ENCODE measurements at regions not wholly inside any gene's neighbourhood (a gene's known extent, or its start where the extent isn't known, plus 50 kb on each side); places are given as distances from the start of the nearest gene placed in this dataset.

- Histone ChIP-seq H2BK120ac (ENCODE audit: insufficient read depth, low read length, poor library complexity) (no peak overlapping the region), H3K79me2 (ENCODE audit: control insufficient read depth, insufficient read depth, low read length, poor library complexity) (no peaks in the 10 kb centered on the region), H3K79me1 (ENCODE audit: low read length) (no peaks in the 10 kb centered on the region), H4K91ac (ENCODE audit: low read depth, low read length) (no peak overlapping the region), H3K9ac (ENCODE audit: low read length) (no peak overlapping the region), H3K4me2 (ENCODE audit: low read length) (no peak overlapping the region), H3K27me3 (ENCODE audit: insufficient read depth, low read length) (no peaks in the 10 kb centered on the region), H3K9me3 (ENCODE audit: insufficient read depth, low read depth, low read length) (no peaks in the 10 kb centered on the region), H3K18ac (ENCODE audit: low read length) (no peak overlapping the region), H3K4me3 (ENCODE audit: low read depth, low read length) (no peak overlapping the region), H3K14ac (ENCODE audit: low read length) (no peak overlapping the region), H3K36me3 (ENCODE audit: control insufficient read depth in 1 of 2, insufficient read depth in 2 of 2, low read length in 2 of 2) (no peaks in the 10 kb centered on the region), H4K8ac (ENCODE audit: low read depth, low read length) (no peak overlapping the region), H3K27ac (ENCODE audit: low read depth, low read length) (no peak overlapping the region), H4K12ac (ENCODE audit: low read depth, low read length) (peak overlapping the region; percentile 36), H2AK5ac (ENCODE audit: low read length) (no peak overlapping the region), H2BK5ac (ENCODE audit: low read depth, low read length, poor library complexity) (no peak overlapping the region), H3K23ac (ENCODE audit: low read length) (no peak overlapping the region), H2AFZ (ENCODE audit: insufficient read depth, low read length, poor library complexity) (no peak overlapping the region), H2BK12ac (ENCODE audit: low read length) (no peak overlapping the region), H3K4ac (ENCODE audit: low read depth, low read length) (no peak overlapping the region), H3K4me1 (ENCODE audit: control insufficient read depth in 1 of 2, insufficient read depth in 2 of 2, low read length in 2 of 2) (peaks cover 3 to 6% of the 10 kb centered on the region in 2 experiments)
- no peak for DNase-seq
- no CpG with 5 or more reads among the region's 5 CpGs for WGBS (ENCODE audit: extremely low coverage, insufficient coverage, insufficient read length)
Observed at GRCh38 chr12:67057072-67057471, 212.1 kb upstream of the CAND1 start.

- H3K4me1 ChIP-seq (ENCODE audit: control insufficient read depth in 1 of 2, insufficient read depth in 2 of 2, low read length in 2 of 2), result peaks cover 0 to 3% of the 10 kb centered on the region in 2 experiments
- no peak overlapping the region for H2BK12ac ChIP-seq (ENCODE audit: low read length)
- no peak overlapping the region for H2AK5ac ChIP-seq (ENCODE audit: low read length)
- no peaks in the 10 kb centered on the region for H3K79me2 ChIP-seq (ENCODE audit: control insufficient read depth, insufficient read depth, low read length, poor library complexity)
- no peaks in the 10 kb centered on the region for H3K27me3 ChIP-seq (ENCODE audit: insufficient read depth, low read length)
- no peaks in the 10 kb centered on the region for H3K79me1 ChIP-seq (ENCODE audit: low read length)
- no peak overlapping the region for H4K91ac ChIP-seq (ENCODE audit: low read depth, low read length)
- no peak overlapping the region for H3K4me3 ChIP-seq (ENCODE audit: low read depth, low read length)
- H3K4ac ChIP-seq (ENCODE audit: low read depth, low read length), result peak overlapping the region; percentile 47
- no peak overlapping the region for H2BK120ac ChIP-seq (ENCODE audit: insufficient read depth, low read length, poor library complexity)
- no peak overlapping the region for H2AFZ ChIP-seq (ENCODE audit: insufficient read depth, low read length, poor library complexity)
- H2BK5ac ChIP-seq (ENCODE audit: low read depth, low read length, poor library complexity), result no peak overlapping the region
- no peak overlapping the region for H3K4me2 ChIP-seq (ENCODE audit: low read length)
- no peak overlapping the region for H4K12ac ChIP-seq (ENCODE audit: low read depth, low read length)
- H3K9me3 ChIP-seq (ENCODE audit: insufficient read depth, low read depth, low read length), result no peaks in the 10 kb centered on the region
- H3K18ac ChIP-seq (ENCODE audit: low read length), result no peak overlapping the region
- no peak overlapping the region for H4K8ac ChIP-seq (ENCODE audit: low read depth, low read length)
- H3K14ac ChIP-seq (ENCODE audit: low read length), result no peak overlapping the region
- DNase-seq, result peak; percentile 52 to 76
- no CpG with 5 or more reads among the region's 2 CpGs for WGBS (ENCODE audit: extremely low coverage, insufficient coverage, insufficient read length)
- no peaks in the 10 kb centered on the region for H3K36me3 ChIP-seq (ENCODE audit: control insufficient read depth in 1 of 2, insufficient read depth in 2 of 2, low read length in 2 of 2)
- no peak overlapping the region for H3K27ac ChIP-seq (ENCODE audit: low read depth, low read length)
- H3K9ac ChIP-seq (ENCODE audit: low read length), result no peak overlapping the region
- no peak overlapping the region for H3K23ac ChIP-seq (ENCODE audit: low read length)
Observed at GRCh38 chr12:67062193-67062592, 207.0 kb upstream of the CAND1 start.

GRCh38 chr12:67067453-67068203, 201.5 kb upstream of the CAND1 start:
- peak overlapping the region; percentile 63 for H3K18ac ChIP-seq (ENCODE audit: low read length)
- no peaks in the 10 kb centered on the region for H3K9me3 ChIP-seq (ENCODE audit: insufficient read depth, low read depth, low read length)
- no peak overlapping the region for H4K91ac ChIP-seq (ENCODE audit: low read depth, low read length)
- no peaks in the 10 kb centered on the region for H3K36me3 ChIP-seq (ENCODE audit: control insufficient read depth in 1 of 2, insufficient read depth in 2 of 2, low read length in 2 of 2)
- no CpG with 5 or more reads among the region's 12 CpGs for WGBS (ENCODE audit: extremely low coverage, insufficient coverage, insufficient read length)
- no peak overlapping the region for H2AFZ ChIP-seq (ENCODE audit: insufficient read depth, low read length, poor library complexity)
- peak overlapping the region; percentile 87 for H3K4me3 ChIP-seq (ENCODE audit: low read depth, low read length)
- H3K4me2 ChIP-seq (ENCODE audit: low read length), result peak overlapping the region; percentile 77
- no peak overlapping the region for H4K8ac ChIP-seq (ENCODE audit: low read depth, low read length)
- H3K79me1 ChIP-seq (ENCODE audit: low read length), result peaks cover 9% of the 10 kb centered on the region
- H3K27me3 ChIP-seq (ENCODE audit: insufficient read depth, low read length), result no peaks in the 10 kb centered on the region
- H4K12ac ChIP-seq (ENCODE audit: low read depth, low read length), result no peak overlapping the region
- H3K14ac ChIP-seq (ENCODE audit: low read length), result peak overlapping the region; percentile 41
- no peak overlapping the region for H2BK12ac ChIP-seq (ENCODE audit: low read length)
- H2AK5ac ChIP-seq (ENCODE audit: low read length), result no peak overlapping the region
- no peak overlapping the region for H2BK120ac ChIP-seq (ENCODE audit: insufficient read depth, low read length, poor library complexity)
- H3K27ac ChIP-seq (ENCODE audit: low read depth, low read length), result no peak overlapping the region
- no peak overlapping the region for H3K9ac ChIP-seq (ENCODE audit: low read length)
- no peak for DNase-seq
- H3K4me1 ChIP-seq (ENCODE audit: control insufficient read depth in 1 of 2, insufficient read depth in 2 of 2, low read length in 2 of 2), result peaks cover 7 to 11% of the 10 kb centered on the region in 2 experiments
- H3K4ac ChIP-seq (ENCODE audit: low read depth, low read length), result peak overlapping the region; percentile 39
- no peak overlapping the region for H3K23ac ChIP-seq (ENCODE audit: low read length)
- H3K79me2 ChIP-seq (ENCODE audit: control insufficient read depth, insufficient read depth, low read length, poor library complexity), result peaks cover 6% of the 10 kb centered on the region
- H2BK5ac ChIP-seq (ENCODE audit: low read depth, low read length, poor library complexity), result no peak overlapping the region

- Histone ChIP-seq H2BK5ac (ENCODE audit: low read depth, low read length, poor library complexity) (no peak overlapping the region), H3K27ac (ENCODE audit: low read depth, low read length) (peak overlapping the region; percentile 43), H2AK5ac (ENCODE audit: low read length) (no peak overlapping the region), H3K27me3 (ENCODE audit: insufficient read depth, low read length) (no peaks in the 10 kb centered on the region), H2BK120ac (ENCODE audit: insufficient read depth, low read length, poor library complexity) (no peak overlapping the region), H4K8ac (ENCODE audit: low read depth, low read length) (no peak overlapping the region), H3K4me1 (ENCODE audit: control insufficient read depth in 1 of 2, insufficient read depth in 2 of 2, low read length in 2 of 2) (peaks cover 7 to 11% of the 10 kb centered on the region in 2 experiments), H3K14ac (ENCODE audit: low read length) (no peak overlapping the region), H3K4me2 (ENCODE audit: low read length) (peak overlapping the region; percentile 77), H4K91ac (ENCODE audit: low read depth, low read length) (peak overlapping the region; percentile 15), H3K36me3 (ENCODE audit: control insufficient read depth in 1 of 2, insufficient read depth in 2 of 2, low read length in 2 of 2) (no peaks in the 10 kb centered on the region), H2BK12ac (ENCODE audit: low read length) (no peak overlapping the region), H3K4me3 (ENCODE audit: low read depth, low read length) (peak overlapping the region; percentile 87), H3K9ac (ENCODE audit: low read length) (no peak overlapping the region), H3K23ac (ENCODE audit: low read length) (no peak overlapping the region), H3K9me3 (ENCODE audit: insufficient read depth, low read depth, low read length) (no peaks in the 10 kb centered on the region), H3K4ac (ENCODE audit: low read depth, low read length) (peak overlapping the region; percentile 30), H4K12ac (ENCODE audit: low read depth, low read length) (no peak overlapping the region), H2AFZ (ENCODE audit: insufficient read depth, low read length, poor library complexity) (peak overlapping the region; percentile 30), H3K79me2 (ENCODE audit: control insufficient read depth, insufficient read depth, low read length, poor library complexity) (peaks cover 6% of the 10 kb centered on the region), H3K18ac (ENCODE audit: low read length) (no peak overlapping the region), H3K79me1 (ENCODE audit: low read length) (peaks cover 9% of the 10 kb centered on the region)
- DNase-seq, result peak in 1 of 2 donors; percentile 25
- no CpG with 5 or more reads among the region's 20 CpGs for WGBS (ENCODE audit: extremely low coverage, insufficient coverage, insufficient read length)
Observed at GRCh38 chr12:67068204-67068731, 200.9 kb upstream of the CAND1 start.
